ENCODE measurements at regions not wholly inside any gene's neighbourhood (a gene's known extent, or its start where the extent isn't known, plus 50 kb on each side); places are given as distances from the start of the nearest gene placed in this dataset.

- no peak for TF ChIP-seq CTCF (IDR thresholded peaks at IDR 0.05)
- Mint-ChIP-seq H3K36me3 (ENCODE audit: low read depth) (peaks cover 12% of the 10 kb centered on the region), H3K27me3 (ENCODE audit: insufficient read depth) (peaks cover 1% of the 10 kb centered on the region; the same call in 1 of the 2 replicates), H3K27ac (no peak overlapping the region), H3K4me3 (no peak overlapping the region), H3K4me1 (ENCODE audit: low read depth) (no peaks in the 10 kb centered on the region), H3K9me3 (peaks cover 75% of the 10 kb centered on the region)
- DNase-seq: no peak
These were observed 311.1 kb downstream of the AJAP1 start for GRCh38 chr1:4965346-4966075.

GRCh38 chr1:4964634-4965345 is 310.4 kb downstream of the AJAP1 start:
- Mint-ChIP-seq H3K4me3 (no peak overlapping the region), H3K4me1 (ENCODE audit: low read depth) (no peaks in the 10 kb centered on the region), H3K9me3 (peaks cover 73% of the 10 kb centered on the region), H3K27me3 (ENCODE audit: insufficient read depth) (peaks cover 1% of the 10 kb centered on the region; the same call in 1 of the 2 replicates), H3K36me3 (ENCODE audit: low read depth) (peaks cover 14% of the 10 kb centered on the region), H3K27ac (no peak overlapping the region)
- no peak for TF ChIP-seq CTCF (IDR thresholded peaks at IDR 0.05)
- no peak for DNase-seq

GRCh38 chr1:4963251-4963650 is 308.8 kb downstream of the AJAP1 start:
- H3K27ac Mint-ChIP-seq: no peak overlapping the region
- no peak for DNase-seq
- no peak overlapping the region for H3K4me3 Mint-ChIP-seq
- peaks cover 69% of the 10 kb centered on the region for H3K9me3 Mint-ChIP-seq
- H3K4me1 Mint-ChIP-seq (ENCODE audit: low read depth): no peaks in the 10 kb centered on the region
- H3K27me3 Mint-ChIP-seq (ENCODE audit: insufficient read depth): peaks cover 1% of the 10 kb centered on the region; the same call in 1 of the 2 replicates
- no peak for TF ChIP-seq CTCF (IDR thresholded peaks at IDR 0.05)
- peaks cover 14% of the 10 kb centered on the region for H3K36me3 Mint-ChIP-seq (ENCODE audit: low read depth)

GRCh38 chr1:4962836-4963235 is 308.4 kb downstream of the AJAP1 start:
- H3K4me1 Mint-ChIP-seq (ENCODE audit: low read depth): no peaks in the 10 kb centered on the region
- DNase-seq: no peak
- H3K36me3 Mint-ChIP-seq (ENCODE audit: low read depth): peaks cover 14% of the 10 kb centered on the region
- H3K4me3 Mint-ChIP-seq: no peak overlapping the region
- H3K27me3 Mint-ChIP-seq (ENCODE audit: insufficient read depth): peaks cover 1% of the 10 kb centered on the region; the same call in 1 of the 2 replicates
- no peak for TF ChIP-seq CTCF (IDR thresholded peaks at IDR 0.05)
- H3K9me3 Mint-ChIP-seq: peaks cover 65% of the 10 kb centered on the region
- no peak overlapping the region for H3K27ac Mint-ChIP-seq

GRCh38 chr1:4961935-4962645 is 307.7 kb downstream of the AJAP1 start:
- no peak for DNase-seq
- H3K27me3 Mint-ChIP-seq (ENCODE audit: insufficient read depth): peaks cover 1% of the 10 kb centered on the region; the same call in 1 of the 2 replicates
- H3K4me3 Mint-ChIP-seq: no peak overlapping the region
- H3K27ac Mint-ChIP-seq: no peak overlapping the region
- no peak for TF ChIP-seq CTCF (IDR thresholded peaks at IDR 0.05)
- H3K36me3 Mint-ChIP-seq (ENCODE audit: low read depth): peaks cover 14% of the 10 kb centered on the region
- no peaks in the 10 kb centered on the region for H3K4me1 Mint-ChIP-seq (ENCODE audit: low read depth)
- H3K9me3 Mint-ChIP-seq: peaks cover 68% of the 10 kb centered on the region
